Heart left ventricle (tissue), 16 donors: ENCODE measurements at regions not wholly inside any gene's neighbourhood (a gene's known extent, or its start where the extent isn't known, plus 50 kb on each side); places are given as distances from the start of the nearest gene placed in this dataset.

Experiments
- ATAC-seq, 4 donors: fragments of 200-7000 bp; cut with Tn5 transposase; one replicate each; pipeline ENCODE4 v1.9.1; 2020 to 2022; ENCODE audit warnings: moderate library complexity in 4 of 4, mild to moderate bottlenecking in 3 of 4, moderate number of reproducible peaks in 1 of 4
- DNase-seq, 5 donors: peaks; one replicate each; pipeline ENCODE4 v3.0.0-alpha.2; 2020
- H3K27ac ChIP-seq, 12 donors: fragments of 200-600 bp; sonication (generic) in 4 of 12; one replicate each; pipeline versions ENCODE4 v1.5.0 to v1.8.0; 2016 to 2022; ENCODE audit warnings: mild to moderate bottlenecking in 2 of 12
- H3K27me3 ChIP-seq, 9 donors: fragments of 200-600 bp; sonication (generic) in 2 of 9; one replicate each; pipeline versions ENCODE4 v1.5.1 to v1.8.0; 2016 to 2022; ENCODE audit warnings: mild to moderate bottlenecking in 3 of 9
- H3K36me3 ChIP-seq, 9 donors: fragments of 200-600 bp; sonication (generic) in 2 of 9; one replicate each; pipeline versions ENCODE4 v1.5.0 to v1.8.0; 2018 to 2022; ENCODE audit warnings: mild to moderate bottlenecking in 2 of 9
- H3K4me1 ChIP-seq, 12 donors: fragments of 200-600 bp; sonication (generic) in 4 of 12; one replicate each; pipeline versions ENCODE4 v1.5.0 to v1.8.0; 2016 to 2022; ENCODE audit warnings: mild to moderate bottlenecking in 3 of 12
- H3K4me3 ChIP-seq, 12 donors: fragments of 200-600 bp; sonication (generic) in 4 of 12; one replicate each; pipeline versions ENCODE4 v1.5.0 to v1.8.0; 2017 to 2022; ENCODE audit warnings: mild to moderate bottlenecking in 9 of 12, moderate library complexity in 4 of 12
- H3K9me3 ChIP-seq, 12 donors: fragments of 200-600 bp; sonication (generic) in 4 of 12; one replicate each; pipeline versions ENCODE4 v1.5.0 to v1.8.0; 2016 to 2022; ENCODE audit warnings: mild to moderate bottlenecking in 1 of 12
- POLR2A ChIP-seq, 2 donors: fragments of 450-650 bp; IDR thresholded peaks; one replicate each; pipeline ENCODE4 v1.6.1; 2017; ENCODE audit warnings: antibody characterized with exemption in 2 of 2, mild to moderate bottlenecking in 2 of 2, moderate library complexity in 2 of 2
- WGBS, 4 donors: extraction: QIAGEN DNeasy Blood & Tissue Kit in 2 of 4; methylation state at CpG; one replicate each; pipeline versions ENCODE4 v1.1.5 to v1.1.7; 2013 to 2018; 5-methylcytosine and 5-hydroxymethylcytosine counted together
- intact Hi-C, 10 donors: fragments of 100-400 bp; cut with DNase I; formaldehyde crosslinking; loops; one replicate each; pipeline versions ENCODE4 v1.11.1 to v1.14.2; 2022
- TF ChIP-seq, protein P1 (sequence below), 12 donors: fragments of 200-600 bp; sonication (generic) in 4 of 12; IDR thresholded peaks; one replicate each; pipeline versions ENCODE4 v1.5.0 to v1.8.0; 2018 to 2022; ENCODE audit warnings: antibody characterized with exemption in 12 of 12, mild to moderate bottlenecking in 5 of 12
- donor health status: ischemic (EF 13 %, LVEDD 7.1; RV severe dilation, severe dysfunction).
- donor health status: healthy with polysubstance abuse.
- donor health status: DM: no; HTN: yes; CAD: no.
- donor health status: DM: no; HTN: no; CAD: no.
- donor health status: ischemic (EF 25% LVEDD 6.9; RV normal size, moderate dysfunction).
- donor health status: ischemic (EF 25% LVEDD 5.7; RV mildly dilated, moderate dysfunction).
- donor health status: healthy.
- donor health status: DM: yes; HTN: yes; CAD: no.
- donor health status: ischemic (EF 35%, LVEDD 5.7; RV mildly dilated, moderate dysfunction).
- donor health status: nonischemic (EF 11% LVEDD 7.7; RV severe dilation, severe dysfunction).
- donor health status: DM: yes; HTN: yes; CAD: no.
- donor health status: PGD.
- donor health status: ischemic (EF 29% LVEDD 5.4; RV normal size, mild dysfunction).
- donor health status: nonischemic (EF 23%, LVEDD 6.1; RV moderate dilation, normal function).

DNA sequence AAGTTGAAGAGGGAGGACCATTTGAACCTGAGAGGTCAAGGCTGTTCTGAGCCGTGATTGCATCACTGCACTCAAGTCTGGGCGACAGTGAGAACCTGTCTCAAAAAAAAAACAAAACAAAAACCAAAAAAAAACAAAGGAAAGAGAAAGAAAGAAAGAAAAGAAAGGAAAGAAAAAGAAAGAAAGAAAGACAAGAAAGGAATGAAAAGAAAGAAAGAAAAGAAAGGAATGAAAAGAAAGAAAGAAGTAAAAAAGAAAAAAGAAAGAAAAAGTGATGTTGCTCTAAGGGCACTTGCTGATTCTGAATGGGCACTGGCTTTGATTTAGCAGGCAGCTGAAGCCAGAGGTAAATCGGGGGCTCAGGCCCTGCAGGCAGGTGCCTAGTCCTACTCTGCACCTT lies 161.0 kb downstream of the MCHR2 start:
- H3K9me3 ChIP-seq, result no peaks in the 10 kb centered on the region
- no peaks in the 10 kb centered on the region for H3K27me3 ChIP-seq
- no peak overlapping the region for H3K4me3 ChIP-seq
- no peak overlapping the region for H3K27ac ChIP-seq
- no peaks in the 10 kb centered on the region for H3K4me1 ChIP-seq
- WGBS, 4 donors, result 78 to 87% (median 80%) methylated on average over 3 of the region's 3 CpGs
- H3K36me3 ChIP-seq, result no peaks in the 10 kb centered on the region
- DNase-seq (no peak), ATAC-seq (no peak)
- intact Hi-C loops, result no loop called here
- TF ChIP-seq, protein P1, sequence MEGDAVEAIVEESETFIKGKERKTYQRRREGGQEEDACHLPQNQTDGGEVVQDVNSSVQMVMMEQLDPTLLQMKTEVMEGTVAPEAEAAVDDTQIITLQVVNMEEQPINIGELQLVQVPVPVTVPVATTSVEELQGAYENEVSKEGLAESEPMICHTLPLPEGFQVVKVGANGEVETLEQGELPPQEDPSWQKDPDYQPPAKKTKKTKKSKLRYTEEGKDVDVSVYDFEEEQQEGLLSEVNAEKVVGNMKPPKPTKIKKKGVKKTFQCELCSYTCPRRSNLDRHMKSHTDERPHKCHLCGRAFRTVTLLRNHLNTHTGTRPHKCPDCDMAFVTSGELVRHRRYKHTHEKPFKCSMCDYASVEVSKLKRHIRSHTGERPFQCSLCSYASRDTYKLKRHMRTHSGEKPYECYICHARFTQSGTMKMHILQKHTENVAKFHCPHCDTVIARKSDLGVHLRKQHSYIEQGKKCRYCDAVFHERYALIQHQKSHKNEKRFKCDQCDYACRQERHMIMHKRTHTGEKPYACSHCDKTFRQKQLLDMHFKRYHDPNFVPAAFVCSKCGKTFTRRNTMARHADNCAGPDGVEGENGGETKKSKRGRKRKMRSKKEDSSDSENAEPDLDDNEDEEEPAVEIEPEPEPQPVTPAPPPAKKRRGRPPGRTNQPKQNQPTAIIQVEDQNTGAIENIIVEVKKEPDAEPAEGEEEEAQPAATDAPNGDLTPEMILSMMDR (IDR thresholded peaks at IDR 0.05), result no peak
- TF ChIP-seq POLR2A (IDR thresholded peaks at IDR 0.05), result no peak

DNA sequence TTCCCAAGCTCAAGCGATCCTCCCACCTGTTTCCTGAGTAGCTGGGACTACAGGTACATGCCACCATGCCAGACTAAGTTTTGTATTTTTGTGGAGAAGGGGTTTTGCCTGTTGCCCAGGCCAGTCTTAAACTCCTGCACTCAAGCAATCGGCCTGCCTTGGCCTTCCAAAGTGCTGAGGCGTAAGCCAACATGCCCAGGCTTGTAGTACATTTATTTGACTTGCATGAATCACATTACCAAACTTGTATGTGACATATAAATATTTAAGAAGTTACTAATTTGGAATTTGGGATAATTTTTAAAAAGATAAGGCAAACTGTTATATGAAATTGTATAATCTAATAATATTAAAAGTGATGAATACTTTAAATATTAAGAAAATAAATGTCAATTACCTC lies 157.6 kb downstream of the MCHR2 start:
- intact Hi-C loops, result no loop called here
- ATAC-seq, result no peak

DNA sequence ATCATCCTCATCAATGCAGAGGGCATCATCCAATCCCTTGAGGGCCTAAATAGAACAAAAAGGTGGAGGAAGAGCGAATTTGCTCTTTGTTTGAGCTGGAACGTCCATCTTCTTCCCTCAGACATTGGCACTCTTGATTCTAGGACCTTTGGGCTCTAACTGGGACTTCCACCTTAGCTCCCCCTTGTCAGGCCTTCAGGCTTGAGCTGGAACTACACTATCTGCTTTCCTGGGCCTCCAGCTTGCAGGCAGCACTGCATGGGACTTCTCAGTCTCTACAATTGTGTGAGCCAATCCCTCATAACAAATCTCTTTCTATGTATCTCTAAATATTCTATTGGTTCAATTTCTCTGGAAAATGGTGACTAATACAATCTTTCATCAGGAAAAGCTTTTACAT lies 155.4 kb downstream of the MCHR2 start:
- intact Hi-C loops, result no loop called here
- WGBS, 4 donors, result 58 to 72% (median 60%) methylated on average over 2 of the region's 2 CpGs
- ATAC-seq, result no peak
- peaks cover 0 to 2% (median 0%) of the 10 kb centered on the region in 9 donors for H3K27me3 ChIP-seq
- no peaks in the 10 kb centered on the region for H3K36me3 ChIP-seq
- no peak overlapping the region for H3K27ac ChIP-seq
- no peak for DNase-seq
- H3K4me1 ChIP-seq, result no peaks in the 10 kb centered on the region
- H3K4me3 ChIP-seq, result no peak overlapping the region
- TF ChIP-seq, protein P1 (IDR thresholded peaks at IDR 0.05), result no peak
- TF ChIP-seq POLR2A (IDR thresholded peaks at IDR 0.05), result no peak
- no peaks in the 10 kb centered on the region for H3K9me3 ChIP-seq

More for the DNA sequence above, 157.6 kb downstream of the MCHR2 start:
- TF ChIP-seq, protein P1 (IDR thresholded peaks at IDR 0.05), result no peak
- Histone ChIP-seq H3K4me3 (no peak overlapping the region), H3K27ac (no peak overlapping the region), H3K27me3 (no peaks in the 10 kb centered on the region), H3K9me3 (no peaks in the 10 kb centered on the region), H3K36me3 (no peaks in the 10 kb centered on the region), H3K4me1 (no peaks in the 10 kb centered on the region)
- DNase-seq, result no peak
- 77 to 78% (median 78%) methylated on average over 3 of the region's 3 CpGs for WGBS, 4 donors

DNA sequence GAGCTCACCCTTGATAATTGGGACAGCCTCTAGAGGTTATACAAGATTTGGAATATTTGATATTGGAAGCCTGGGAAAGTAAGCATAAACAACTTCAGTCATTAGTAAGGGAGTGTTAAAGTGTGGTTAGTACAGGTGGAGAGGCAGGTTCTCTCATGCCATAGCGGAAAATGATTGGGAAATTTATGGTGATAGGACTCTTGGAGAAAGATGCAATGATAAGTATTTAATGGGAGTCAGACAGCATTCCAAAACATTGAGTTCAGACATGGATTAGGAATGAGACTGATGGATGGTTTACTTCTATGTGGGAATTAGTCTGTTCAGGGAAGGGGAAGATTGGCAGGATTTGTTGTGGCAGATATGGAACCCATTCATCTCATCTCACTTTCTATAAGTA lies 152.7 kb downstream of the MCHR2 start:
- H3K36me3 ChIP-seq, result no peaks in the 10 kb centered on the region
- no peak overlapping the region for H3K27ac ChIP-seq
- no peak for ATAC-seq
- no peak for DNase-seq
- TF ChIP-seq, protein P1 (IDR thresholded peaks at IDR 0.05), result no peak
- TF ChIP-seq POLR2A (IDR thresholded peaks at IDR 0.05), result no peak
- H3K9me3 ChIP-seq, result no peaks in the 10 kb centered on the region
- WGBS, 4 donors, result 36 to 52% (median 40%) methylated on average over 1 of the region's 1 CpG
- H3K4me3 ChIP-seq, result no peak overlapping the region
- H3K27me3 ChIP-seq, result peaks cover 0 to 2% (median 0%) of the 10 kb centered on the region in 9 donors
- H3K4me1 ChIP-seq, result no peaks in the 10 kb centered on the region
- intact Hi-C loops, result loop anchor here in 1 of 10 donors (10.0 kb wide), 1 partner anchor 614 kb away; no protein-coding TSS in a partner anchor
